Amniotic stem cell (primary cell): ENCODE measurements at regions not wholly inside any gene's neighbourhood (a gene's known extent, or its start where the extent isn't known, plus 50 kb on each side); places are given as distances from the start of the nearest gene placed in this dataset.
A peak's percentile ranks its signal among the peaks of the same experiment; 100 is the strongest.
"Not testable (repeated sequence)": the region's sequence is repeated elsewhere in the genome, so short reads cannot be mapped to it uniquely, and the experiment has no call there.

ENCODE experiments used
- DNase-seq: peaks from one replicate; lab custom pipeline; 2025; lab: John Stamatoyannopoulos, UW

GRCh38 chr5:124030043-124030491 is 518.1 kb downstream of the CSNK1G3 start:
- DNase-seq, result no peak

- DNase-seq, result no peak
Observed at GRCh38 chr5:124027441-124027840, 515.5 kb downstream of the CSNK1G3 start.

- DNase-seq, result no peak
Observed at GRCh38 chr5:124025306-124025845, 513.4 kb downstream of the CSNK1G3 start.

DNA sequence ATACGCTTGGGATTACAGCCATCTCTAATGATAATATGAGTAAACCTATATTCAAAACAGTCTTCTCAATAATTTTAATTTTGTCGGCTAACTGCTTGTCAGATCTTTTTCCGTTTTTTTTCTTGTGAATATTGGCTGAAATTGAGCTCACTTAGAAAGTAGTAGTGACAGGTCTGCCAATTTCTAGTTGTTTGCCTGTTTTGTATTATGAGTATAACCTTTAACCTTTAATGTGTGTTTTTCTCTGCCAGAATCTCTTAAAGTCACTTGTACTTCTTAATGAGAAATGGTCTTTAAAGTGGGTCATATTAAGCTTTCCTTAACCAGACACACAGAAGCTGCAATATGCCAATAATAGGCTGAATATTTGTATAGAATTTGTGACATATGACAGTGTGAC is 511.0 kb downstream of the CSNK1G3 start:
- no peak for DNase-seq

DNA sequence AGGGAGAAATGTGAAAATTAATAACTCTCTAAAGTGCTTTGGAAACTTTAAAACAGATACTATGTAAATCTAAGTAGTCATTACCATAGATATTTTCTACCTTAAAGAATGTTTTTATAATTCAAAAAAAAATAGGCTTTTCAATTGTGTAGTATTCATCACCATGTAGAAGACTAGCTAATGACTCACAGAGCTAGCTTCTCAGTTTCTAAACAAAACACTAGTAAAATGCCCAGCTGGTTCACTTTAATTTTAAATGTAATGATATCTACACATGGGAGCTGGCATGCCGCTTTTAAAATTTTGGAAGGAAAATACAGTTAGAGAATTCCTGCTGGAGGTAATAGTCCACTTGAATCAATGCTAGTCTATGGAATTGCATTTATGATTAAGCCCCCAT is 509.8 kb downstream of the CSNK1G3 start:
- DNase-seq, result no peak

GRCh38 chr5:124021066-124021641 is 509.2 kb downstream of the CSNK1G3 start:
- DNase-seq, result no peak

DNA sequence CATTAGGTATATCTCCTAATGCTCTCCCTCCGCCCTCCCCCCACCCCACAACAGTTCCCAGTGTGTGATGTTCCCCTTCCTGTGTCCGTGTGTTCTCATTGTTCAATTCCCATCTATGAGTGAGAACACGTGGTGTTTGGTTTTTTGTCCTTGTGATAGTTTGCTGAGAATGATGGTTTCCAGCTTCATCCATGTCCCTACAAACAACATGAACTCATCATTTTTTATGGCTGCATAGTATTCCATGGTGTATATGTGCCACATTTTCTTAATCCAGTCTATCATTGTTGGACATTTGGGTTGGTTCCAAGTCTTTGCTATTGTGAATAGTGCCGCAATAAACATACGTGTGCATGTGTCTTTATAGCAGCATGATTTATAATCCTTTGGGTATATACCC is 505.3 kb downstream of the CSNK1G3 start:
- DNase-seq, result not testable (repeated sequence)

GRCh38 chr5:124007675-124008398 is 495.9 kb downstream of the CSNK1G3 start:
- DNase-seq, result no peak

DNA sequence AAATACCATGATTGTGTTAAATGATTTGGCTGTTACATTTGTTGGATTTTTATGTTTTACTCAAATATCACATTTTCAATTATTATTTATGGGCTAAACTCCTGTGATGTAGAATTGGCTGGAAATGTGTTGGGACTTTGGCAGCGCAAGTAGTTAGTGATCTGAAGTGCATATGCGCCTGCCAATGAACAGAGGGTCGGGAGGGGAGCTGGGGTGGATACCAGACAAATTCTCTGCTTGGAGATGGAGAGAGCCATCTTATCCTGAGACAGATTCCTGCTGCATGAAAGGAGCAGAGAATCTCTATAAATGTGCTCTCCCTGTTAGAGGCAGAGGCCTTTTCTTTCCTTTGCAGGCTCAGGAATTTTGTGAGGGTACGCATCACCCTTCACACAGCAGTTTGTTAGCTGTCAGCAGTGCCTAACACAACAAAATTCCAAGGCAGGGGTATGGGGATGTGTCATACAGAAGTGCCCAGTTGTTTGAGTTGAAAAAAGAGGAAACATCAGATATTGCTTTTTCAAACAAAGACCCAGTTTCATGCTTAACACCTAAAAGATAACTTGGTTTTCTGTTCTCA is 489.1 kb downstream of the CSNK1G3 start:
- DNase-seq, result no peak

DNA sequence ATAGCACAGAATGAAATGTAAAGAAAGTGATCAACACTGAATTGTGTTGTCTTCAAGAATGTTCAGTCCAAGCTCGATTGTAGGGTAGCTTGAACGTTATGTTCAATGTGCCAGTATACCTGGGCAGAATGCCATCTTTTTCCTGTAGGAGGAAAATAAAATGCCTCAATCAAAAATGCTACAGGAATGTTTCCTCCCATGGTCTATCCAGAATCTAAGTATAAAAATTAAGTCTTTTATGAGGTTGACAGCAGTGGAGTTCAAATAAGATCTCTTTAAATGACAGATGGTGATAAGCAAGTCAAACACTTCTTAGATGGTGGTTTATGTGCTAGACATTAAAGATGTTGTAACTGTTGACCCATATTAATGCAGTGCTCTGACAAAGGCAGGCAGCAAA is 488.6 kb downstream of the CSNK1G3 start:
- no peak for DNase-seq

DNA sequence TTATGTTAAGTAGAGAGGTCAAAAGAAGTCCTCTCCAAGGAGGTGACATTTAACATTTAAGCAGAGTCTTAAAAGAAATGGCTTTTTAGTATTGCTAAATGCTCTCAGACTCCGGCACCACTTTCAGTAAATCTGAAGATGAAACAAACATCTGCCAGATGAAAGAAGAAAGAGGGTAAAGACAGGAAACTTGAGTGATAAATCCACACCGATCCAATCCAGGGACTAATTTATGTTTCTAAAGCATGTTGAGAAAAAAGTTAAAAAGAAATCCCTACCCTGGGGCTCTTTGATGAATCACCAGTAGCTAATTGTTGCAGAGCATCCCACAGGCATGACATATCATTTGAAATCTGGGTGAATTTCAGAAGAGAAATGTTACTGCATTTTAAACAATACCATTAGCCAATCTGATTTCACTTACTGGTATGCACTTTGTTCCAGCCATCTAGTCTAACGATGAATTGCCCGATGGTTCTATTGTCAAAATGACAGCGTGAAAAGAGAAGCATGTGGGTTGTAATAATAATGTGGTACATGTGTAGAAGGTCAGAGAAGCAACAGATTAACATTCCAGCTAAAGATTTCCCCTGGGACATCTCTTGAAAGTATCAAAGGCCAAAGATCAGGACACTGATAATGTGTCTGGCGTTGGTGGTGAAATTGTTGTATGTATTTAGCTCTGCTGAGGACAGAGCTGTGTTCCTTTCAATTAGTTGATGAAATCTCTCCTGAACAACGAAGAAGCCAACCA is 485.7 kb downstream of the CSNK1G3 start:
- peak; percentile 44 for DNase-seq

DNA sequence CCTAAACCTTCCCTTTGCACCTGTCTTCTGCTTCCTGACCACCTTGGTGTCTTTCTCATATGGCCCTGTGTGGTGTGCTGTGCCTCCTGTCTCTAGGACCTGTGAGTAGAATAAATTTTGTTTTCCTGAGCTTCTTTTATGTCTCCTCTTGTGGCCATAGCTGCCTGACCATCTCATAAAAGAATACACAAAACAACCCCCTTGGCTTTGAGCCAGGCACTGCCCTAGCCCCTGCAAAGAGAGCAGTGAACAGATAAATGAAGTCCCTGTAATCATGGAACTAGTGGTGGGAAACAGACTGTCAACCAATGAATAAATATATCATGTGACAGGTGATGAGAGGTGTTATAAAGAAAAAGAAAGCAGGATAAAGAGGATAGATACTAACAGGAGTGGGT is 485.1 kb downstream of the CSNK1G3 start:
- no peak for DNase-seq

DNA sequence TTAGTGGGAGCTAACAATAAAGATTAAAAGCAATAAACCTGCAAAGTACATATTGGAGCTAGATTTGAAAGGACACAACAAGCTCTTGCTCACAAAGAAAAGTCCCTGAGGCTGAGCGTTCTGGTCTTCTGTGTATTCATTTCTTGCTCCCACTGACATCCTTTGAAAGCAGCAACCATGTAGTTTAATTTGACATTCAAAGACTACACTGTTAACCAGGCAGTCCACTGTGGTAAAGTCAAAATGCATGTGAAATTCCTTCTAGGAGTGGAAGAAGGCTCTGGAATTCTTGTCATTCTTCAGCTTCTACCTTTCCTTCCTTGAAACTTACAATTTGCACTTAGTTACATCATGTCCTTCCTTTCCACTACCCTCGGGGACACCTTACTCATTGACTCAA is 480.7 kb downstream of the CSNK1G3 start:
- no peak for DNase-seq

DNA sequence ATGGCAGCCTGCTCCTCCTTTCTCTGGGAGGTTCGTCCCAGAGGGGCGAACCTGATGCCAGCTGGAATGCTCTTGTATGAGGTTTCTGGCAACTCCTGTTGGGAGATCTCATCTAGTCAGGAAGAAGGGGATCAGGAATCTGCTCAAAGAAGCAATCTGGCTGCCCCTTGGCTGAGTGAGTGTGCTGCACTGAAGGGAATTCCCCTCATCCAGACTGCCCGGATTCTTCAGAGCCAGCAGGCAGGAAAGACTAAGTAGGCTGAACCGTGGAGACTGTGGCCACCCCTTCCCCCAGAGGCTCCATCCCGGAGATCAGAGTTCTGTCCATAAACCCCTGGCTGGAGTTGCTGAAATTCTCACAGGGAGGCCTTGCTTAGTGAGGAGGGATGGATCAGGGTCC is 476.0 kb downstream of the CSNK1G3 start:
- no peak for DNase-seq

- DNase-seq, result no peak
Observed at GRCh38 chr5:123976379-123977033, 464.5 kb downstream of the CSNK1G3 start.

DNA sequence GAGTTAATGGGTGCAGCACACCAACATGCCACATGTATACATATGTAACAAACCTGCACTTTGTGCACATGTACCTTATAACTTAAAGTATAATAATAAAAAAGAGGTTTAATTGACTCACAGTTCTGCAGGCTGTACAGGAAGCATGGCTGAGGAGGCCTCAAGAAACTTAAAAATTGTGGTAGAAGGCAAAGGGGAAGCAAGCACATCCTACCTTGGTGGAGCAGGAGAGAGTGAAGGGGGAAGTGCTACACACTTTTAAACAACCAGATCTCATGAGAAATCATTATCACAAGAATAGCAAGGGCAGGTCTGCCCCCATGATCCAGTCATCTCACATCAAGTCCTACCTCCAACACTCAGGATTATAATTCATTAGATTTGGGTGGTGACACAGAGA is 463.5 kb downstream of the CSNK1G3 start:
- DNase-seq, result not testable (repeated sequence)

- no peak for DNase-seq
Observed at GRCh38 chr5:123966781-123967180, 454.8 kb downstream of the CSNK1G3 start.

DNA sequence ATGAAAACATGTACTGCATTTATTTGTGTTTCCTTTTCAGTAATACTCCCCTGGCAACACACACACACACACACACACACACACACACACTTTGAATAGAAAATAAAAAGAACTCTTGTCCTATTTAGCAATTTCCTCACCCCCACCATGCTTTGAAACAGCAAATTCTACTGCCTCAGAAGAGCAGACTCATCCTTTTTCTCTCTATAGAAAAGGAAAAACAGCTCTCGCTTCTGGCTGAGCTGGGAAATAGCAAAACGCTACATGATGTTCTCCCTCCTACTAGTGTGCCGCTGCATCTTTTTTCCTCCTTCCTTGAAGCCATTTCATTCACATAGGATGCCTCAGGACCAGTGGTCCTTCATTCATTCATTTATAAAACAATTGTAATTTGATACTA is 453.6 kb downstream of the CSNK1G3 start:
- no peak for DNase-seq

DNA sequence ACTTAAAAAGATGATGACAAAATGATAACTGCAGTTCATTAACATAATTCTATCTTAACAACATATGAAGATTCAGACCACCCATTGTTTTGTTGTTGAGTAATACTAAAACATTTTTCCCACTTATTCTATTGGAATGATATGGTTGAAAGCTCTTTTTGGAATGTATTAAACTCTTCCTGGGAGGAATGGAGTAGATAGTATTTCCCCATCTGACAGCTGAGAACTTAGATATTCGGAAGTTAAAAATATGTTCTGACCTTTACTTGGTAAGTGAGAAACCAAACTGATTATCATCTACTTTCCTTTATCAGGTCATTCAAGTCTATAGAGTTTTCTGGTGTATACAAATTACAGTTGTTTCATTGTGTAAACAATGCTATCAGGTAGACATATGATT is 452.9 kb downstream of the CSNK1G3 start:
- no peak for DNase-seq

- no peak for DNase-seq
Observed at GRCh38 chr5:123960526-123960925, 448.5 kb downstream of the CSNK1G3 start.

- DNase-seq, result peak; percentile 83
Observed at GRCh38 chr5:123951582-123951977, 439.6 kb downstream of the CSNK1G3 start.
